Spleen (tissue), 11 donors: ENCODE measurements at regions not wholly inside any gene's neighbourhood (a gene's known extent, or its start where the extent isn't known, plus 50 kb on each side); places are given as distances from the start of the nearest gene placed in this dataset.

Experiments
- DNase-seq: peaks from one replicate; pipeline ENCODE4 v3.0.0-alpha.2; 2020
- H3K27ac ChIP-seq, 8 donors: fragments of 200-600 bp; sonication (generic) in 7 of 8; 1 replicate in 4 of 8; 2 replicates in 4 of 8; pipeline versions ENCODE4 v1.5.0 to v1.8.0; 2016 to 2021; ENCODE audit warnings: inconsistent platforms in 4 of 8, mild to moderate bottlenecking in 4 of 8, moderate library complexity in 1 of 8
- H3K27me3 ChIP-seq, 7 donors: fragments of 200-600 bp; sonication (generic) in 6 of 7; replicated peaks in 1 of 7; 1 replicate in 4 of 7; 2 replicates in 3 of 7; pipeline versions ENCODE4 v1.5.0 to v1.8.0; 2016 to 2021; ENCODE audit warnings: inconsistent platforms in 3 of 7, mild to moderate bottlenecking in 1 of 7
- H3K36me3 ChIP-seq, 6 donors: fragments of 200-600 bp; sonication (generic) in 5 of 6; 1 replicate in 4 of 6; 2 replicates in 2 of 6; pipeline versions ENCODE4 v1.5.0 to v1.8.0; 2016 to 2021; ENCODE audit warnings: inconsistent platforms in 2 of 6
- H3K4me1 ChIP-seq, 6 donors: fragments of 200-600 bp; sonication (generic) in 5 of 6; 1 replicate in 3 of 6; 2 replicates in 3 of 6; pipeline versions ENCODE4 v1.5.0 to v1.8.0; 2016 to 2021; ENCODE audit warnings: inconsistent platforms in 3 of 6
- H3K4me3 ChIP-seq, 8 donors: fragments of 200-600 bp; sonication (generic) in 7 of 8; 1 replicate in 4 of 8; 2 replicates in 4 of 8; pipeline versions ENCODE4 v1.5.0 to v1.8.0; 2016 to 2021; ENCODE audit warnings: inconsistent platforms in 4 of 8, mild to moderate bottlenecking in 4 of 8, moderate library complexity in 2 of 8
- H3K9me3 ChIP-seq, 8 donors: fragments of 200-600 bp; sonication (generic) in 7 of 8; 1 replicate in 4 of 8; 2 replicates in 4 of 8; pipeline versions ENCODE4 v1.5.0 to v1.8.0; 2016 to 2021; ENCODE audit warnings: inconsistent platforms in 4 of 8
- POLR2A ChIP-seq, 3 donors: fragments of 450-650 bp; IDR thresholded peaks; one replicate each; pipeline ENCODE4 v1.5.1; 2017; ENCODE audit warnings: antibody characterized with exemption in 3 of 3, mild to moderate bottlenecking in 1 of 3
- POLR2AphosphoS5 ChIP-seq, 3 donors: sonication (generic); formaldehyde crosslinking; IDR thresholded peaks; one replicate each; pipeline ENCODE4 v1.5.1; 2017; ENCODE audit warnings: antibody characterized with exemption in 3 of 3
- WGBS, 5 donors: extraction: QIAGEN DNeasy Blood & Tissue Kit in 3 of 5; methylation state at CpG; one replicate each; pipeline versions ENCODE4 v1.1.5 to v1.1.7; 2013 to 2018; 5-methylcytosine and 5-hydroxymethylcytosine counted together
- intact Hi-C: fragments of 100-400 bp; cut with DNase I; formaldehyde crosslinking; loops from one replicate; pipeline ENCODE4 v1.15.0; 2023; ENCODE audit warnings: low total_unique reads
- TF ChIP-seq, protein P1 (sequence below), 11 experiments: fragments of 200-600 bp in 7 of 11; fragments of 450-650 bp in 4 of 11; sonication (generic) in 4 of 11; IDR thresholded peaks in 8 of 11; conservative IDR thresholded peaks in 3 of 11; 1 replicate in 7 of 11; 2 replicates in 4 of 11; pipeline versions ENCODE4 v1.4.0 to v1.8.0; 2016 to 2021; ENCODE audit warnings: antibody characterized with exemption in 11 of 11, inconsistent platforms in 4 of 11, mild to moderate bottlenecking in 1 of 11
- donor health status: healthy with polysubstance abuse.
- donor health status: DM: no; HTN: no; CAD: no; lungs with moderate emphysema.
- donor health status: DM: no; HTN: no; CAD: no.
- donor health status: Bipolar disorder and iron deficiency.
- donor health status: healthy.
- donor health status: DM: no; HTN: no; CAD: no.
- donor health status: DM: yes; HTN: yes; CAD: no.

DNA sequence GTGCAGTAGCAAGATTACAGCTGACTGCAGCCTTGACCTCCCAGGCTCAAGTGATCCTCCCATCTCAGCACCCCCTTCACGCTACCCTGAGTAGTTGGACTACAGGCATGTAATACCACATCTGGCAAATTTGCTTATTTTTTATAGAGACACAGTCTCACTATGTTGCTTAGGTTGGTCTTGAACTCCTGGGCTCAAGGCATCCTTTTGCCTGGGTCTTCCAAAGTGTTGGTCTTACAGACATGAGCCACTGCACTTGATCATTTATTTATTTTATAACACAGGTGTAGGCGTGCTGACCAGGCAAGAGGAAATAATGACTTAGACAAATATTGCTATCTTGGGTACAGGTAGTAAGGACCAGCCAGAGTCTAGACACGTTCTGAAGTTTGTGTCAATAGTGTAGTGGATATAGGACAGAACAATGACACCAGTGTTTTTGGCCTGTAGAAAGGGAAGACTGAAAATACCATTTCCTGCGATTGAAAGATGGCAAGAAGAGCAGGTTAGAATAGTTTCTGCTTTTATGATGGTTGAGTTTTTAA lies 71.0 kb upstream of the THUMPD2 start:
- intact Hi-C loops, result no loop called here

DNA sequence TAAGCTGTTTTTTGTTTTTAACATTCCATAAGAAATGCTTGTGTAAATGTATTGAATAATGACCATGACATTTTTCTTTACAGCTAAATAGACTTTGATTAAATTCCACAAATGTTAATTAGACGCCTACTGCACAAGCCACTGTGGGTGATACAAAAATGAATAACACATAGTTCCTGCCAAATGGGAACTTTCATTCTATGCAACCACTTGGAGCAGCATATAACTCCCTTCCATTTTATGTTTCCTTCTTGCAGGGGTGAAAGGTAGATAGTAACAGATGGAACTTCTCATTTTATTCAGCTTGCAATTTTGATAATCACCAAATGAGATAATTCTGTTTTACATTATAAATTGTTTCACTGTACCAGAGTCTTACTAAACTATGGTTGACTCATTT lies 70.0 kb upstream of the THUMPD2 start:
- no peak for DNase-seq
- no peak overlapping the region for H3K4me3 ChIP-seq
- peaks cover 0 to 13% (median 6%) of the 10 kb centered on the region in 6 donors for H3K4me1 ChIP-seq
- WGBS, 5 donors, result 83 to 93% (median 87%) methylated on average over 1 of the region's 1 CpG
- H3K27me3 ChIP-seq, result no peaks in the 10 kb centered on the region
- H3K27ac ChIP-seq, result no peak overlapping the region
- H3K9me3 ChIP-seq, result no peaks in the 10 kb centered on the region
- H3K36me3 ChIP-seq, result no peaks in the 10 kb centered on the region
- intact Hi-C loops, result no loop called here
- TF ChIP-seq, protein P1, sequence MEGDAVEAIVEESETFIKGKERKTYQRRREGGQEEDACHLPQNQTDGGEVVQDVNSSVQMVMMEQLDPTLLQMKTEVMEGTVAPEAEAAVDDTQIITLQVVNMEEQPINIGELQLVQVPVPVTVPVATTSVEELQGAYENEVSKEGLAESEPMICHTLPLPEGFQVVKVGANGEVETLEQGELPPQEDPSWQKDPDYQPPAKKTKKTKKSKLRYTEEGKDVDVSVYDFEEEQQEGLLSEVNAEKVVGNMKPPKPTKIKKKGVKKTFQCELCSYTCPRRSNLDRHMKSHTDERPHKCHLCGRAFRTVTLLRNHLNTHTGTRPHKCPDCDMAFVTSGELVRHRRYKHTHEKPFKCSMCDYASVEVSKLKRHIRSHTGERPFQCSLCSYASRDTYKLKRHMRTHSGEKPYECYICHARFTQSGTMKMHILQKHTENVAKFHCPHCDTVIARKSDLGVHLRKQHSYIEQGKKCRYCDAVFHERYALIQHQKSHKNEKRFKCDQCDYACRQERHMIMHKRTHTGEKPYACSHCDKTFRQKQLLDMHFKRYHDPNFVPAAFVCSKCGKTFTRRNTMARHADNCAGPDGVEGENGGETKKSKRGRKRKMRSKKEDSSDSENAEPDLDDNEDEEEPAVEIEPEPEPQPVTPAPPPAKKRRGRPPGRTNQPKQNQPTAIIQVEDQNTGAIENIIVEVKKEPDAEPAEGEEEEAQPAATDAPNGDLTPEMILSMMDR (IDR thresholded peaks at IDR 0.05 in 8 of 11, conservative IDR thresholded peaks at IDR 0.05 in 3 of 11), result no peak
- no peak for TF ChIP-seq POLR2A (IDR thresholded peaks at IDR 0.05)
- TF ChIP-seq POLR2AphosphoS5 (IDR thresholded peaks at IDR 0.05), result no peak

More for the DNA sequence above, 71.0 kb upstream of the THUMPD2 start:
- H3K36me3 ChIP-seq, result no peaks in the 10 kb centered on the region
- H3K4me3 ChIP-seq, result no peak overlapping the region
- TF ChIP-seq POLR2A (IDR thresholded peaks at IDR 0.05) (no peak), POLR2AphosphoS5 (IDR thresholded peaks at IDR 0.05) (no peak)
- TF ChIP-seq, protein P1 (IDR thresholded peaks at IDR 0.05 in 8 of 11, conservative IDR thresholded peaks at IDR 0.05 in 3 of 11), result no peak
- no peak overlapping the region for H3K27ac ChIP-seq
- H3K27me3 ChIP-seq, result no peaks in the 10 kb centered on the region
- H3K9me3 ChIP-seq, result no peaks in the 10 kb centered on the region
- no peak for DNase-seq
- WGBS, 5 donors, result 72 to 80% (median 77%) methylated on average over 4 of the region's 4 CpGs
- H3K4me1 ChIP-seq, result peaks cover 0 to 13% (median 6%) of the 10 kb centered on the region in 6 donors

DNA sequence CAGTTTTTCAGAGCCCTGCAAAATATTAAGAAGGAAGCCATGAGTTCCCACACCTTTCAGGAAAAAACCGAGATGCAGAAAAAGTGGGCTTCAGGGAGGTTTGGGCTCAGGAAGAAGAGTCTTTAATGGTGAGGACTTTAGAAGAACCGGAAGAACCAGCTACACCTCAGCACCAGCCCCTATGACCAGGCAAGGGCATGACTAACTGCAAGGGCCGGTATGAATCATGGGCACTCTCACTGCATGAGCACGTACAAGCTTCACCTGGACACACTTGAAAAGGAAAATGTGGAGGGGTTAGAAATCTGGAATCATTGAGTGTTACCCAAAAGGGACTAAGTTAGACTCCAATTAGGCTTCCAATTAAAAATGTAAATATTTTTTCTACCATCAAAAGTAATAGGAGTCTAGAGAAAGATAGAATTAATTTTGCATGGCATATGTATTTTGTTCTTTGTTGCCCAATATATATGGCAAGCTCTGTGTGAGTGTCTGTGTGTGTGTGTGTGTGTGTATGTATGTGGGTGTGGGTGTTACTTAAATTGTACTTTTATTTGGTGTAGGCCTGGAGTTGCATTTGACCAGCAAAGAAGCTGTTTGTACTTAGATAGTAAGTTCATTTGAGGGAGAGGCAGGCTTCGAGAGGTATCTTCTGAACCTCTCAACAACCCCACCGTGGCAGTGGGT lies 66.5 kb upstream of the THUMPD2 start:
- no peak for DNase-seq
- no peaks in the 10 kb centered on the region for H3K4me1 ChIP-seq
- 70 to 89% (median 76%) methylated on average over 6 of the region's 6 CpGs for WGBS, 5 donors
- no peaks in the 10 kb centered on the region for H3K36me3 ChIP-seq
- TF ChIP-seq, protein P1 (IDR thresholded peaks at IDR 0.05 in 8 of 11, conservative IDR thresholded peaks at IDR 0.05 in 3 of 11), result no peak
- TF ChIP-seq POLR2AphosphoS5 (IDR thresholded peaks at IDR 0.05) (no peak), POLR2A (IDR thresholded peaks at IDR 0.05) (no peak)
- no peaks in the 10 kb centered on the region for H3K27me3 ChIP-seq
- H3K27ac ChIP-seq, result no peak overlapping the region
- H3K9me3 ChIP-seq, result no peaks in the 10 kb centered on the region
- intact Hi-C loops, result no loop called here
- H3K4me3 ChIP-seq, result no peak overlapping the region

DNA sequence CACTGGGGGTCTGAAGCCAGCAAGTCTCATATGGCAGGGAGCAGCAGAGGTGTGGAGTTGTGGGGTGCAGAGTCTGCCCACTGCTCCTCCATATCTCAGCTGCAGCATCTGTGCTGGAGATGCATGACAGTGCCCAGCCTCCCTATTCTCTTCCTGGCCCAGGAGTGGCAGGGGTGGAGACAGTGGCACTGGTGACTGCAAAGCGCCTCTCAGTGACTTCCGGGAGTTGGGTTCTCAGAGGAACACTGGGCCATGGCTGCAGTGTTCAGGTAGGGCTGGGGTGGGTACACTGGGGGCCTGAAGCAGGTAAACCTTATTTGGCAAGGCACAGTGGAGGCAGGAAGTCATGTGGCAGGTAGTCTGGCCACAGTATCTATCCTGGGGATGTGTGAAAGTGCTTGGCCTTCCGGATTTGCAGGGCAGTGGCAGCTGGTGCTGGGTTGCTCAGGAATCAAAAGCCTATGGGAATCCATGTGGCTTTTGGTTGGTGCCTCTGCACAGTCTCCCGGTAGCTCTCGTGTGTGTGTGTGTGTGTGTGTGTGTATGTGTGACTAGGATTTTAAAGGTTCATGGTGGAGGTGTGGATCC lies 60.3 kb upstream of the THUMPD2 start:
- H3K36me3 ChIP-seq, result no peaks in the 10 kb centered on the region
- no peaks in the 10 kb centered on the region for H3K27me3 ChIP-seq
- intact Hi-C loops, result no loop called here
- TF ChIP-seq POLR2A (IDR thresholded peaks at IDR 0.05), result no peak
- TF ChIP-seq POLR2AphosphoS5 (IDR thresholded peaks at IDR 0.05), result no peak
- H3K4me1 ChIP-seq, result no peaks in the 10 kb centered on the region
- no peak for DNase-seq
- 72 to 97% (median 80%) methylated on average over 5 of the region's 5 CpGs for WGBS, 5 donors
- no peak overlapping the region for H3K27ac ChIP-seq
- peaks cover 0 to 26% (median 20%) of the 10 kb centered on the region in 8 donors for H3K9me3 ChIP-seq
- no peak overlapping the region for H3K4me3 ChIP-seq
